Osteocyte (in vitro differentiated cells): ENCODE measurements at regions not wholly inside any gene's neighbourhood (a gene's known extent, or its start where the extent isn't known, plus 50 kb on each side); places are given as distances from the start of the nearest gene placed in this dataset.

Source experiments
- DNase-seq: peaks from one replicate; pipeline ENCODE4 v3.0.0; 2021; ENCODE audit warnings: mixed read lengths; ENCODE audit not compliant: unreplicated experiment; ENCODE audit errors: extremely low spot score
- H3K27ac Mint-ChIP-seq: one replicate; pipeline ENCODE4 v1.8.0; 2021; ENCODE audit warnings: mild to moderate bottlenecking, mixed read lengths; ENCODE audit not compliant: unreplicated experiment
- H3K27me3 Mint-ChIP-seq: one replicate; pipeline ENCODE4 v1.8.0; 2021; ENCODE audit warnings: mixed read lengths; ENCODE audit not compliant: unreplicated experiment
- H3K36me3 Mint-ChIP-seq: one replicate; pipeline ENCODE4 v1.8.0; 2021; ENCODE audit warnings: mixed read lengths; ENCODE audit not compliant: unreplicated experiment
- H3K4me1 Mint-ChIP-seq: one replicate; pipeline ENCODE4 v1.8.0; 2021; ENCODE audit warnings: mixed read lengths; ENCODE audit not compliant: unreplicated experiment
- H3K4me3 Mint-ChIP-seq: one replicate; pipeline ENCODE4 v1.8.0; 2021; ENCODE audit warnings: mild to moderate bottlenecking, moderate library complexity, mixed read lengths; ENCODE audit not compliant: unreplicated experiment
- H3K9me3 Mint-ChIP-seq: one replicate; pipeline ENCODE4 v1.8.0; 2021; ENCODE audit warnings: mixed read lengths; ENCODE audit not compliant: unreplicated experiment
- CTCF ChIP-seq: fragments of 200-600 bp; sonication (generic); IDR thresholded peaks from 2 replicates; pipeline ENCODE4 v1.5.0; 2021; ENCODE audit warnings: antibody characterized with exemption, mild to moderate bottlenecking, moderate library complexity

GRCh38 chr5:56322592-56322991 is 89.5 kb upstream of the ANKRD55 start:
- TF ChIP-seq CTCF: no peak
- no peak for DNase-seq
- no peaks in the 10 kb centered on the region for H3K9me3 Mint-ChIP-seq
- no peak overlapping the region for H3K4me3 Mint-ChIP-seq
- H3K4me1 Mint-ChIP-seq: peaks cover 23% of the 10 kb centered on the region
- H3K36me3 Mint-ChIP-seq: no peaks in the 10 kb centered on the region
- no peak overlapping the region for H3K27ac Mint-ChIP-seq
- no peaks in the 10 kb centered on the region for H3K27me3 Mint-ChIP-seq

DNA sequence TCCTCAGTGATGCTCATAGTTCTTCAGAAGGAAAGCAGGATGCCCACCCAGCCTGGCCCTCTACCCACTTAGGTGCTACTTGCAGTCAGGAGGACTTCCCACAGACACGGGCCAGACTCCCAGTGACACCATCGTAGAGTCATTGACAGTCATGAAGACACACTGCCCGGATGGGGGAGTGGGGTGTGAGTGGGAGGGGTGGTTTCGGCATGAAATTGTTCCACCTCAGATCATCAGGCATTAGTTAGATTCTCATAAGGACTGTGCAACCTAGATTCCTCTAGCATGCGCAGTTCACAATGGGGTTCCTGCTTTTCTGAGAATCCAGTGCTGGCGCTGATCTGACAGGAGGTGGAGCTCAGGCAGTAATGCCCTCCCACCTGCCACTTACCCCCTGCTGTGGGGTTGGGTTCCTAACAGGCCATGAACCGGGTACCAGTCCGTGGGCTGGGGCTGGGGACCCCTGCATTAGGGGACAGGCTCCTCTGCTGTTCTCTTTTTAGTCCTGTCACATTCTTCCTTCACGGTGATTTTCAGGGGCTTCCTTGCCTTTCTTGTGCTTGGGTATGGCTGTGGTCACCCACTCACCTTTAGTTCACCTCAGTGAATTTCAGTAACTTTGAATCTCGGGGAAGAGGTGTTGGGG is 88.2 kb upstream of the ANKRD55 start:
- TF ChIP-seq CTCF: no peak
- Mint-ChIP-seq H3K27me3 (no peaks in the 10 kb centered on the region), H3K4me1 (peaks cover 20% of the 10 kb centered on the region), H3K36me3 (no peaks in the 10 kb centered on the region), H3K4me3 (no peak overlapping the region), H3K27ac (no peak overlapping the region), H3K9me3 (no peaks in the 10 kb centered on the region)
- DNase-seq: no peak

GRCh38 chr5:56320686-56321085 is 87.6 kb upstream of the ANKRD55 start:
- no peak for DNase-seq
- Mint-ChIP-seq H3K4me3 (no peak overlapping the region), H3K9me3 (no peaks in the 10 kb centered on the region), H3K27ac (no peak overlapping the region), H3K27me3 (no peaks in the 10 kb centered on the region), H3K4me1 (peaks cover 17% of the 10 kb centered on the region), H3K36me3 (no peaks in the 10 kb centered on the region)
- no peak for TF ChIP-seq CTCF

DNA sequence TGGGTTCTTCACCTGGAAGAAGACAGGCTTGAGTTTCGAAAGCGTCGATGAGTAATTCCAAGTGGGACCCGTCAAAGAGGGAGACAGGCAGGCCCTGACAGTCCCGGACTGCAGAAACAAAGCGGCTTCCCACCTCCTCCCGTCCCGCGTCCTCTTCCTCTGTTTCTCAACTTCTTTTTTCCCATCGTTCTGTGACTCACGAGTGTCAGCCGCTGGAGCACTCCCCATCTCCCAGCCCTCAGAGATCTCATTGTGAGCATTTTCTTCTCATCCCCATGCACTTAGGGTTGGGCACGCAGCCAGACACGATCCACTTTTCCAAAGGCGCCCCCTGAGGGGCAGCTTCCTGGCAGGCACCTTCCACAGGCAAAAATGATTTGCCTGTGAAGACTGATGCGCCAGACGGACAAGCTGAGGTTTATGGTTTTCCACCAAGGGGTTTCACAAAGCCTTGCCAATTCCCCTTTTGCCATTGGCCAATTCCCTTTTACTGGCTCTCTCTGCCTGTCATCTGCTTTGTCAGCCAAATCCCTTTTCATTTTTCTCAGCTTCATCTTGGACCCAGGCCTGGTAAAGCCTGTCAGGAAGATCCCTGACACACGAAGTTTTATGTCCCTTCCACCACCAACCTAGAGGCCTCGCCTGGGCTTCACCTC is 86.5 kb upstream of the ANKRD55 start:
- Mint-ChIP-seq H3K4me1 (peaks cover 17% of the 10 kb centered on the region), H3K4me3 (no peak overlapping the region), H3K27ac (no peak overlapping the region), H3K9me3 (no peaks in the 10 kb centered on the region), H3K27me3 (no peaks in the 10 kb centered on the region), H3K36me3 (no peaks in the 10 kb centered on the region)
- no peak for TF ChIP-seq CTCF
- no peak for DNase-seq

GRCh38 chr5:56317923-56318561 is 84.9 kb upstream of the ANKRD55 start:
- no peak for TF ChIP-seq CTCF
- DNase-seq: no peak
- Mint-ChIP-seq H3K4me1 (peaks cover 9% of the 10 kb centered on the region), H3K27me3 (no peaks in the 10 kb centered on the region), H3K27ac (no peak overlapping the region), H3K9me3 (no peaks in the 10 kb centered on the region), H3K36me3 (no peaks in the 10 kb centered on the region), H3K4me3 (no peak overlapping the region)
